ENCODE measurements at regions not wholly inside any gene's neighbourhood (a gene's known extent, or its start where the extent isn't known, plus 50 kb on each side); places are given as distances from the start of the nearest gene placed in this dataset.

DNA sequence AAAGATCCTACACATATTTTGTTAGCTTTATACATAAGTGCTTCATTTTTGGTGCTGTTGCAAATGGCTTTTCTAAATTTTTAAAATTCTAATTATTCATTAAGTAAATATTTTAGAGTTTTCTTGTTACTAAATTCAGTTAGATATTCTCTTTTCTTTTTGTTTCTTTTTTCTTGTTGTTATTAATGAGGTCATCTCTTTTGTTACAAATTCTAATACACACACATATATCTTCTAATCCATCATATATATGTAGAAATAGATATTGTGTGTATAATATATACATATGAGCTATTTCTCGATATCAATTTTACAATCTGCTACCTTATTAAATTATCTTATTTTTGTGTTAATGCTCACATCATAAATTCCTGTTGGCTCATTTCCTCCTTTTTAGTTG lies 255.9 kb downstream of the GALR1 start:
- no peak for DNase-seq (ENCODE audit: low spot score)

- DNase-seq (ENCODE audit: low spot score), result no peak
Measured at GRCh38 chr18:77512152-77512551, 262.5 kb downstream of the GALR1 start.

DNA sequence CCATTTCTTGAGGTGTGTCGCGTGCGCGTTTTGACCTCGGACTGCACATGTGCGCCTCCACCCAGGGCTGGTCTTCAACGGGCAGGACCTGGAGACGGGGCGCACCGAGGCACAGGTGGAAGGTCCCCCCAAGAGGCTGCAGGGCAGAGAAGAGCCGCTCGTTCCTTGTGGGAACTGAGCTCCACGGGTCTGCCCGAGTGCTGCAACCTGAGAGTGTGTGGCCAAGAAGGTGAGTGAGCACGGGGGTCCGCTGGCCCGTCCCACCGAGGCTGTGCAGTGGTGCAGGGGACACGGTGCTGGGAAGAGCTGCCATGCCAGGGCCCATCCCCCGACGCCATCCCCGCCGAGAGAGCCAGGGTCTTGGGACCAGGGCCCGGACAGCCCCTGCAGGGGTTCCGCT lies 268.3 kb downstream of the GALR1 start:
- no peak for DNase-seq (ENCODE audit: low spot score)

GRCh38 chr18:77520767-77521166 lies 271.1 kb downstream of the GALR1 start:
- no peak for DNase-seq (ENCODE audit: low spot score)

GRCh38 chr18:77522051-77522675 lies 272.5 kb downstream of the GALR1 start:
- DNase-seq (ENCODE audit: low spot score), result no peak

DNA sequence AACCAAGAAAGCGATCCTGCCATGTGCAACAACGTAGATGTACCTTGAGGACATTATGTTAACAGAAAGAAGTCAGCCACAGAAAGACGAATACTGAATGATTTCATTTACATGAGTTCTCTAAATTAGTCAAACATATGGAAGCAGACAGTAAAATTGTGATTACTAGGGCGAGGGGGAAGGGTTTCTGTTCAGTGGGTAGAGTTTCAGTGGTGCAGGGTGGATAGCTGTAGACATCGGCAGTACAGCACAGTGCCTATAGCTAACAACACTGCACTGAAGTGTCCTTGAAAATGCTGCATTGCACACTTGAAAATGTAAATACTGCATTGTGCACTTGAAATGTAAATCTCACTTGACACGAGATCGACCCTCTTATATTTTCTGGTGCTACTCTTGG lies 275.3 kb downstream of the GALR1 start:
- DNase-seq (ENCODE audit: low spot score), result no peak

DNA sequence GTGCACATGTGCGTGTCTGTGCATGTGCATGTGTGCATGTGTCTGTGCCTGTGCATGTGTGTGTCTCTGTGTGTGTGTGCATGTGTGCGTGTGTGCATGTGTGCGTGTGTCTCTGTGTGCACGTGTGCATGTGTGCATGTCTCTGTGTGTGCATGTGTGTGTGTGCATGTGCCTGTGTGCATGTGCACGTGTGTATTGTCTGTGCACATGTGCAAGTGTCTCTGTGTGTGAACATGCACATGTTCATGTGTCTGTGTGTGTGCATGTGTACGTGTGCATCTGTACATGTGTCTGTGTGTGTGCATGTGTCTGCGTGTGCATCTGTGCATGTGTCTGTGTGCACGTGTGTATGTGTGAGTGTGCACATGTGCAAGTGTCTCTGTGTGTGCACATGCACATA lies 277.3 kb downstream of the GALR1 start:
- no peak for DNase-seq (ENCODE audit: low spot score)

GRCh38 chr18:77528872-77529271 lies 279.2 kb downstream of the GALR1 start:
- DNase-seq (ENCODE audit: low spot score), result no peak

- DNase-seq (ENCODE audit: low spot score), result no peak
Measured at GRCh38 chr18:77529492-77530176, 280.0 kb downstream of the GALR1 start.

DNA sequence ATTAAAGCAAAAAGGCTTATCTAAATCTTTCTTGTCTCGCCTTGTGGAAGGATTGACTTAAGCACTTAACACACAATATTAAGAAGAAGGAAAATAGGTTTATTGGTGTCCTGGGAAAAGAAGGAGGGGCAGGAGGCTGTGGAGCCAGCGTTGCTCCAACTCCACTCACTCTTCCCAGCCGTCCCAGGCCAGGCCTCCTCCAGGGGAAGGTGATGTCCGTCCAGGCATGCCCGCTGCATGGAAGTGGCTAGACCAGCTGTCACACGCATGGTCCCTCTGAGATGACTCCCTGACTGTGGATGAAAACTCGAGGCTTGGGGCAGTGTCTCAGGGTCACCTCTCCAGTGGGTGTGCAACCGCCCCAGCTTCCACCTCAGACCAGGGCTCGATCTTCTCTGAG lies 281.1 kb downstream of the GALR1 start:
- DNase-seq (ENCODE audit: low spot score), result no peak

GRCh38 chr18:77539860-77540259 lies 290.2 kb downstream of the GALR1 start:
- no peak for DNase-seq (ENCODE audit: low spot score)

DNA sequence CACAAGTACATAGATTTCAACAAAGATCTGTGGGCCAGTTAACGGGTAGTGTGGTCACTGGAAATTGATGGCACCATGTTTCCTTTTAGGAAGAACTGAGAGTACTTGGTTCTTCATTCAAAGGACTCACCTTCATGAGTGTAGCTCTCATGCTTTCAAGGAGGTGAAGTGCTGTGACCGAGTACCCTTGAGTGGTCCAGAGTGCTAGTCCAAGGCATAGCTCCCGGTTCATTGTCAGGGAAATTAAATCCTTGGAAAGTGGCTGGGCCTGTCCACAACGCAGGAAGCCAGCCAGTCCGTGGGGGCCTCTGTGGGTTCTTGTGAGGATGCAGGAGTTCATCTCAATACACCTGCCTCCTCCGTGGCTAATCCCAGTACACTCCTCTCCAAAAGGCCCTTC lies 295.1 kb downstream of the GALR1 start:
- DNase-seq (ENCODE audit: low spot score), result no peak

DNA sequence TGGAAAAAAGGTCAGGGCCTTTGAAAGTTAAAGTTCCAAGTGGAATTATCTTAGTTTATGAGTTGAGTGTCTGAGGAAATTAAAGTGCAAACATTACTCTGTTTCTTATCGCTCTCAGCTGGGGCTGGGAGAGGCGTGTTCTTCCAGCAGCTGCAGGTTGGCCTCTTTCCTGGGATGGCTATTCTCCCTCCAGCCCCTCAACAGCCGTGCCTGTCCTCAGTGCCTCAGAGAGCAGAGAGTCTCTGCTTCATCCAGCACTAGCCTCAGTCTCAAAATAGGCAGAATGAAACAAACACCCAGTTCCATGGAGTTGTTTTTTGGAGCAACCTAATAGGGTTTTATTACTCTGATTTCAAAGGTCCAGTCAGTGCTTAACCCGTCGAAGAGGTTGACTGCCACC lies 298.1 kb downstream of the GALR1 start:
- DNase-seq (ENCODE audit: low spot score), result no peak

DNA sequence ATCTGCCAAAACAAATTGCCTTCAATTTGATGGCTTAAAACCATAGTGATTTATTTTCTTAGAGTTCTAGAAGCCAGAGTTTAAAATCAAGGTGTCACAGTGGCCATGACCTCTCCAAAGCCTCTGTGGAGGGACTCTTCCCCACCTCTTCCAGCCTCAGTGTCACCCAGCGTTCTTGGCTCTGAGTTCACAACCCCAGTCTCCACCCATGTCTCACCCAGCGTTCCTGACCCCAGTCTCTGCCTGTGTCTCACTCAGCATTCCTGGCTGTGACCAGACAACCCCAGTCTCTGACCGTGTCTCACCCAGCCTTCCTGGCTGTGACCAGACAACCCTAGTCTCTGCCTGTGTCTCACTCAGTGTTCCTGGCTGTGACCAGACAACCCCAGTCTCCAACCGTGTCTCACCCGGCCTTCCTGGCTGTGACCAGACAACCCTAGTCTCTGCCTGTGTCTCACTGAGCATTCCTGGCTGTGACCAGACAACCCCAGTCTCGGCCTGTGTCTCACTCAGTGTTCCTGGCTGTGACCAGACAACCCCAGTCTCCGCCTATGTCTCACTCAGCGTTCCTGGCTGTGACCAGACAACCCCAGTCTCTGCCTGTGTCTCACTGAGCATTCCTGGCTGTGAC lies 299.3 kb downstream of the GALR1 start:
- no peak for DNase-seq (ENCODE audit: low spot score)

DNA sequence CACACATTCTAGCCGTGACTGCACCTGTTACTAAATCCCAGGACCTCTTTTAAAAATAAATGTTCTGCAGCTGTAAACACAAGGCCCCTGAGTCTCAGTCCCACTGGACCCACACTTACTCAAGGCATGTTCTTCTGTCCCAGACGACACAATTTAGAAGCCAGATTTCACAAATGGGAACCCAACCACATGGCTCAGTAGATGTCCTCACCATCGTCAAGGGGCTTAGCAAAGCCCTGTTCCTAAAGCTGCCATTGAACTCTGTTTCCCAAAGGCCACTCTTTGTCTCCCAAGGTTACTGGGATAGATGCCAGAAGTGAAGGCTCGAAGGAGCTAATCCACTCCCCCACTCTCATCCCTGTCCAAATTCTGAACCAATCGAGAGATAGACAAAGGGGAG lies 301.0 kb downstream of the GALR1 start:
- DNase-seq (ENCODE audit: low spot score), result no peak

DNA sequence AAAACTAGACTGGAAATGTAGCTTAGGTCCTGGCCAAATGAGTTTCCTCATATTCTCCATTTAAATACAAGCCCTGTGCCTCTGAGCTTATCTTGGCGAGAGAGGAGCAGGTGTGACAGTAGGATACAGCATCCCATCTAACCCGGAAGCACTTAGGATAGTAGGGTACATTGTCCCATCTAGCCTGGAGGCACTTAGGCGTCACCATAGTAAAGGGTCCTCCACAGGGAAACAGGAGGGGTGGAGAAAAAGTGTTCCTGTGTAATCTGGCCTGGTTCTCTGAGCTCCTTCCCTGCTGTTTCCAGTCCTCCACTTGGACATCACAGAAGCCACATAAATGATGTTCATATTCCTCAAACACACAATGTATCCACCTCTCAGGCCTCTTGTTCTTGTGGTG lies 301.4 kb downstream of the GALR1 start:
- DNase-seq (ENCODE audit: low spot score), result no peak

DNA sequence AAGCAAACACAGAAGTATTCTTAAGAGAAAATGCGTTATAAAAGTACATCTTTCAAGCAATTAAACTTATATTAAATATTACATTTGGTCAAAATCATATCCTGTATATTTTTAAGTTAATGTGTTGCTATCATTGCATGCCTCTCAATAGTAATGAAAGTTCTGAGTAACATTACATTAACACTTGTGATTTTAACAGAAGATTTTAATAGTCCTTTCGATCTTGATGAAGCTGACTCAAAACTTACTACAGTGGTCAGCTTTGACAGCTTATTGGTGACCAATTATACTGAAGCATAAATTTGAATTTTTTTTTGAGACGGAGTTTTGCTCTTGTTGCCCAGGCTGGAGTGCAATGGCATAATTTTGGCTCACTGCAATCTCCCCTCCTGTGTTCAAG lies 303.3 kb downstream of the GALR1 start:
- no peak for DNase-seq (ENCODE audit: low spot score)

GRCh38 chr18:77554061-77554460 lies 304.4 kb downstream of the GALR1 start:
- DNase-seq (ENCODE audit: low spot score), result no peak

DNA sequence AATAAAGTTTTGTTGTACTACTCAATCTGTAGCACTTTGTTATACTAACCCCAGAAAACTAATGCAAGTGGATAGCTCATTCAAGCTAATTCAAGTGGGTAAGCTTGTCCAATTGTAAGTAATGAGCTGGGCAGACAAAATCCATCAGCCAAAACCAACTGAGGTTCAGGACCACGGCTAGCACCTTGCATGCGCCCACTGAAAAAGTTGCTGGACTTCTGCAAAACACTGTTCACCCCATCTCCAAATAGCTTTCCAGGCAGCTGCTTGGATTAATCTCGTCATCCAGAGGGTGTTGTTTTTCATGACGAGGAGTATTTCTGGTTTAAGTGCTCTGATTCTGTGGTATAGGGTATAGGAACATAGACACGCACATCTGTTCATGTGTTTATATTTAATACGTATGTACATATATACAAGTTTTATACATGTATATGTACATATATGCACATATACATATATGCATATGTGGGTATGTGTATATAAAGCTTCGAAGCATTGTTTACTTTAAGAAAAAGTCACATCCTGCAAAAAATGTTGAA lies 307.5 kb downstream of the GALR1 start:
- DNase-seq (ENCODE audit: low spot score), result no peak

DNA sequence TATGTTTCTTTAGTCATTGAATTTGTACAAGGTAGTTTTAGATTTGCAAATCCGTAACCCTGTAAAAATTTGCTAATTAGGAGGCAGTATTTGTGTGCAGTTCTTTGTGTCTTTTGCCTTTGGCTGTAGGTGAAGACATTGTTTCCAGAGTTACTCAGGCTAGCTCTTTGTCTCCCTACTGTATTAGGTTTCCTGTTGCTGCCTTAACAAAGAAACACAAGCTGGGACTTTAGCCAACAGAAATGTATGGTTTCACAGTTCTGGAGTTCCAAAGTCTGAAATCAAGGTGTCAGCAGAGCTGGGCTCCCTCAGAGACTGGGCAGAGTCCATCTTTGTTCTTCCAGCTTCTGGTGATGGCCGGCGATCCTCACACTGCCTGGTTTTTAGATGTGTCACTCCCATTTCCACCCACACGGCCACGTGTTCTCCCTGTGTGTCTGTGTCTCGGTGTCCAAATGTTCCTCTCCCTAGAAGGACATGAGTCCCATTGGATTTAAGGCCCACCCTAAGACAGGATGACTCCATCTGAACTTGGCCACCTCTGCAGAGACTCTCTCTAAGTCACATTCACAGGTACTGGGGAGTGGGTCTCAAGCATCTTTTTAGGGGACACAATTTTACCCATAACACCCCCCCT lies 309.7 kb downstream of the GALR1 start:
- no peak for DNase-seq (ENCODE audit: low spot score)

DNA sequence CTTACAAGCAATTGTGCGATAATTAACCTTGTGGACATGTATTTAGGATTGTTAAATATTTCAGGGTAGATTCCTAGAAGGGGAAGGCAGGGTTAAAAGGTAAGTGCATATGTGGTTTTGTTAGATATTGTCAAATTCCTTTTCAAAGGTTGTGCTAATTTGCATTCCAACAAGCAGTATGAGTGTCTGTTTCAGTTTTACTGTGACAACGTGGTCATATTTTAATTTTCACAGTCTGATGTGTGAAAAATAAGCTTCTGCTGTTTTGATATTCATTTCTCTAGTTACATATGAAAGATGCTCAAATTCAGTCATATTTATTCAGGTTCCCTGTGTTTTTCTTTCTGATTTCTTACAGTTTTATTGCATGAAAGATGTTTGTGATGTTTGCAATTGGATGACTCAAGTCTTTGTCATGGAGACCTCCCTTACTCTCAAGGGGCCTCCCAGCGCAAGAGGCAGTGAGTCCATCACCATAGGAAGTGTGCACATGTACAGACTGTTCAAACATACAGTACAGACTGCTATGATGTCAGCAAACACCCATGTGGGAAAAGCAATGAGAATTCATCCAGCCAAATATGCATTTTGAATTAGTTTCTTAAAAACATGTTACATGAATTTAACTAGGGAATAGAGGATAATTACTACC lies 310.8 kb downstream of the GALR1 start:
- no peak for DNase-seq (ENCODE audit: low spot score)

GRCh38 chr18:77566604-77567003 lies 317.0 kb downstream of the GALR1 start:
- DNase-seq (ENCODE audit: low spot score), result no peak
